CD14-positive monocyte (primary cell): ENCODE measurements at regions not wholly inside any gene's neighbourhood (a gene's known extent, or its start where the extent isn't known, plus 50 kb on each side); places are given as distances from the start of the nearest gene placed in this dataset.

Source experiments
- DNase-seq, 3 donors: peaks; one replicate each; pipeline ENCODE4 v3.0.0-alpha.2; 2011 to 2022
- H2AFZ ChIP-seq: 2 replicates; pipeline ENCODE4 v1.6.0; 2012; ENCODE audit warnings: mild to moderate bottlenecking, low read depth, low read length, inconsistent platforms; ENCODE audit not compliant: insufficient read depth, poor library complexity, severe bottlenecking
- H3K27ac ChIP-seq, 2 donors: 1 replicate in 1 of 2; 2 replicates in 1 of 2; pipeline ENCODE4 v1.5.1; 2012 to 2013; ENCODE audit warnings: low read length in 2 of 2, control low read depth in 1 of 2, inconsistent platforms in 1 of 2, low read depth in 1 of 2, mild to moderate bottlenecking in 1 of 2
- H3K27me3 ChIP-seq, 2 donors: one replicate each; pipeline versions ENCODE4 v1.6.0 to v1.6.1; 2011 to 2013; ENCODE audit warnings: low read length in 2 of 2; ENCODE audit not compliant: control insufficient read depth in 2 of 2, insufficient read depth in 2 of 2
- H3K36me3 ChIP-seq, 2 donors: replicated peaks in 1 of 2; 1 replicate in 1 of 2; 2 replicates in 1 of 2; pipeline versions ENCODE4 v1.5.1 to v1.6.1; 2012 to 2013; ENCODE audit warnings: low read length in 2 of 2, control low read depth in 1 of 2, inconsistent platforms in 1 of 2, mild to moderate bottlenecking in 1 of 2; ENCODE audit not compliant: insufficient read depth in 2 of 2, control insufficient read depth in 1 of 2
- H3K4me1 ChIP-seq, 2 donors: 1 replicate in 1 of 2; 2 replicates in 1 of 2; pipeline versions ENCODE4 v1.5.1 to v1.6.1; 2012 to 2013; ENCODE audit warnings: low read length in 2 of 2, control low read depth in 1 of 2, inconsistent platforms in 1 of 2, mild to moderate bottlenecking in 1 of 2, moderate library complexity in 1 of 2; ENCODE audit not compliant: insufficient read depth in 2 of 2, control insufficient read depth in 1 of 2
- H3K4me2 ChIP-seq: replicated peaks from 2 replicates; pipeline ENCODE3; 2012; ENCODE audit warnings: low read length, moderate library complexity, mild to moderate bottlenecking; ENCODE audit not compliant: poor library complexity, severe bottlenecking; ENCODE audit errors: extremely low read depth
- H3K4me3 ChIP-seq, 3 experiments: fragments of 200-600 bp in 1 of 3; sonication (generic) in 1 of 3; replicated peaks in 1 of 3; 1 replicate in 2 of 3; 2 replicates in 1 of 3; pipeline ENCODE4 v1.5.1; 2011 to 2013; ENCODE audit warnings: low read length in 3 of 3, mild to moderate bottlenecking in 3 of 3, control low read depth in 2 of 3, low read depth in 2 of 3, inconsistent platforms in 1 of 3, moderate library complexity in 1 of 3
- H3K79me2 ChIP-seq: 2 replicates; pipeline ENCODE4 v1.6.0; 2012; ENCODE audit warnings: mild to moderate bottlenecking, control low read depth, inconsistent platforms, low read length, moderate library complexity; ENCODE audit not compliant: insufficient read depth
- H3K9ac ChIP-seq: 2 replicates; pipeline ENCODE4 v1.6.0; 2017; ENCODE audit warnings: low read length, mild to moderate bottlenecking; ENCODE audit not compliant: insufficient read depth, poor library complexity, severe bottlenecking
- H3K9me3 ChIP-seq, 2 donors: replicated peaks in 1 of 2; 1 replicate in 1 of 2; 2 replicates in 1 of 2; pipeline versions ENCODE4 v1.5.1 to v1.6.1; 2012 to 2013; ENCODE audit warnings: low read length in 2 of 2, control low read depth in 1 of 2; ENCODE audit not compliant: control insufficient read depth in 1 of 2, insufficient read depth in 1 of 2
- H4K20me1 ChIP-seq: 2 replicates; pipeline ENCODE4 v1.6.0; 2012; ENCODE audit warnings: mild to moderate bottlenecking, low read length, control low read depth, moderate library complexity; ENCODE audit not compliant: insufficient read depth
- H3K27ac Mint-ChIP-seq, 7 donors: one replicate each; pipeline ENCODE4 v1.8.0; 2020; ENCODE audit warnings: mild to moderate bottlenecking in 7 of 7, mixed read lengths in 7 of 7, moderate library complexity in 6 of 7, inconsistent platforms in 2 of 7
- H3K27me3 Mint-ChIP-seq, 3 donors: one replicate each; pipeline ENCODE4 v1.8.0; 2021 to 2022; ENCODE audit warnings: low read depth in 3 of 3, mild to moderate bottlenecking in 3 of 3, mixed read lengths in 3 of 3, moderate library complexity in 3 of 3, inconsistent platforms in 1 of 3
- H3K36me3 Mint-ChIP-seq, 2 donors: one replicate each; pipeline ENCODE4 v1.8.0; 2020; ENCODE audit warnings: mixed read lengths in 2 of 2, inconsistent platforms in 1 of 2, mild to moderate bottlenecking in 1 of 2
- H3K4me1 Mint-ChIP-seq: one replicate; pipeline ENCODE4 v1.8.0; 2020; ENCODE audit warnings: mild to moderate bottlenecking, mixed read lengths
- H3K4me3 Mint-ChIP-seq, 2 donors: one replicate each; pipeline ENCODE4 v1.8.0; 2020; ENCODE audit warnings: mild to moderate bottlenecking in 2 of 2, mixed read lengths in 2 of 2, moderate library complexity in 1 of 2
- H3K9me3 Mint-ChIP-seq, 7 donors: one replicate each; pipeline ENCODE4 v1.8.0; 2020 to 2022; ENCODE audit warnings: mixed read lengths in 7 of 7, mild to moderate bottlenecking in 6 of 7, moderate library complexity in 6 of 7, inconsistent platforms in 2 of 7
- CTCF ChIP-seq: fragments of 200-600 bp; IDR thresholded peaks from one replicate; pipeline ENCODE4 v1.8.0; 2022; ENCODE audit warnings: antibody characterized with exemption, mild to moderate bottlenecking
- WGBS: methylation state at CpG from one replicate; pipeline ENCODE4 v1.1.5; 2013; ENCODE audit warnings: missing lambda C conversion rate; ENCODE audit not compliant: insufficient coverage; 5-methylcytosine and 5-hydroxymethylcytosine counted together
- intact Hi-C, 2 donors: fragments of 100-400 bp; cut with micrococcal nuclease; formaldehyde crosslinking; loops; one replicate each; pipeline versions ENCODE4 v1.15.0 to v1.15.1; 2023

- H3K27ac Mint-ChIP-seq = no peak overlapping the region
Observed at GRCh38 chr1:30658014-30658336, 65.4 kb downstream of the MATN1 start.

GRCh38 chr1:30657131-30658013 is 66.0 kb downstream of the MATN1 start:
- Mint-ChIP-seq H3K4me3 (no peak overlapping the region), H3K9me3 (peaks cover 0 to 17% (median 7%) of the 10 kb centered on the region in 7 donors), H3K4me1 (no peaks in the 10 kb centered on the region), H3K27ac (no peak overlapping the region), H3K27me3 (peaks cover 6 to 18% (median 6%) of the 10 kb centered on the region in 3 donors), H3K36me3 (no peaks in the 10 kb centered on the region)
- no peak overlapping the region for H3K4me2 ChIP-seq
- WGBS = 79% methylated on average over 18 of the region's 22 CpGs
- DNase-seq = no peak
- no peaks in the 10 kb centered on the region for H3K27me3 ChIP-seq
- peaks cover 0 to 17% of the 10 kb centered on the region in 2 donors for H3K9me3 ChIP-seq
- no peaks in the 10 kb centered on the region for H4K20me1 ChIP-seq
- no peaks in the 10 kb centered on the region for H3K4me1 ChIP-seq
- no peaks in the 10 kb centered on the region for H3K79me2 ChIP-seq
- H2AFZ ChIP-seq = no peak overlapping the region
- TF ChIP-seq CTCF = no peak
- no peak overlapping the region for H3K9ac ChIP-seq
- no peaks in the 10 kb centered on the region for H3K36me3 ChIP-seq
- no peak overlapping the region for H3K4me3 ChIP-seq
- H3K27ac ChIP-seq = no peak overlapping the region
- intact Hi-C loops = no loop called here

More at GRCh38 chr1:30658014-30658336, 65.4 kb downstream of the MATN1 start:
- no peaks in the 10 kb centered on the region for H3K4me1 Mint-ChIP-seq
- H3K4me3 Mint-ChIP-seq = no peak overlapping the region
- Histone ChIP-seq H2AFZ (no peak overlapping the region), H3K9me3 (peaks cover 0 to 17% of the 10 kb centered on the region in 2 donors), H3K4me3 (no peak overlapping the region), H3K27me3 (no peaks in the 10 kb centered on the region), H3K36me3 (no peaks in the 10 kb centered on the region), H3K9ac (no peak overlapping the region), H3K79me2 (no peaks in the 10 kb centered on the region), H3K27ac (no peak overlapping the region), H3K4me1 (no peaks in the 10 kb centered on the region), H3K4me2 (no peak overlapping the region), H4K20me1 (no peaks in the 10 kb centered on the region)
- peaks cover 6 to 16% (median 8%) of the 10 kb centered on the region in 3 donors for H3K27me3 Mint-ChIP-seq
- H3K36me3 Mint-ChIP-seq = no peaks in the 10 kb centered on the region
- no peak for TF ChIP-seq CTCF
- intact Hi-C loops = no loop called here
- H3K9me3 Mint-ChIP-seq = peaks cover 0 to 17% (median 7%) of the 10 kb centered on the region in 7 donors
- 77% methylated on average over 5 of the region's 8 CpGs for WGBS
- DNase-seq = no peak
